OCI-LY7 (cell line): ENCODE measurements at regions not wholly inside any gene's neighbourhood (a gene's known extent, or its start where the extent isn't known, plus 50 kb on each side); places are given as distances from the start of the nearest gene placed in this dataset.

ENCODE experiments used
- BruUV-seq: library from RNA; stranded (reverse); fragments of 400-500 nt; replicated peaks from 2 replicates; lab custom pipeline; 2021; lab: Mats Ljungman, UMichigan
- CTCF ChIA-PET: fragments of 300-600 bp; sonication (Branson Sonifier 250); formaldehyde crosslinking; loops from one replicate; lab custom pipeline; 2022; ENCODE audit warnings: antibody characterized with exemption; ENCODE audit not compliant: unreplicated experiment; lab: Charles Lee
- POLR2A ChIA-PET: fragments of 300-600 bp; sonication (Branson Sonifier 250); formaldehyde crosslinking; loops from one replicate; lab custom pipeline; 2022; ENCODE audit warnings: antibody characterized with exemption; lab: Charles Lee
- DNase-seq: peaks from one replicate; pipeline ENCODE4 v3.0.0-alpha.2; 2015; ENCODE audit warnings: low spot score
- H2AFZ ChIP-seq: fragments of 200-600 bp; sonication (generic), shearing (Covaris generic); 2 replicates; pipeline ENCODE4 v1.6.1; 2014; ENCODE audit warnings: mild to moderate bottlenecking, antibody characterized with exemption, low read length, moderate library complexity
- H3K27ac ChIP-seq: fragments of 200-600 bp; sonication (generic); 2 replicates; pipeline ENCODE4 v1.5.1; 2014; ENCODE audit warnings: mixed run types, low read depth, mild to moderate bottlenecking, moderate library complexity, low read length, inconsistent platforms; ENCODE audit not compliant: poor library complexity, severe bottlenecking
- H3K36me3 ChIP-seq: fragments of 200-600 bp; sonication (generic); 2 replicates; pipeline ENCODE4 v1.6.1; 2014; ENCODE audit warnings: mild to moderate bottlenecking, antibody characterized with exemption, low read length, moderate library complexity, mixed read lengths; ENCODE audit not compliant: insufficient read depth
- H3K4me1 ChIP-seq: fragments of 200-600 bp; sonication (generic); 2 replicates; pipeline ENCODE4 v1.5.1; 2014; ENCODE audit warnings: mild to moderate bottlenecking, low read length; ENCODE audit not compliant: insufficient read depth, poor library complexity, severe bottlenecking
- H3K4me2 ChIP-seq: fragments of 200-600 bp; sonication (generic); 2 replicates; pipeline ENCODE4 v1.6.1; 2014; ENCODE audit warnings: mild to moderate bottlenecking, low read length
- H3K4me3 ChIP-seq: fragments of 200-600 bp; sonication (generic); 2 replicates; pipeline ENCODE4 v1.5.1; 2014; ENCODE audit warnings: mild to moderate bottlenecking, low read depth, low read length; ENCODE audit not compliant: poor library complexity, severe bottlenecking
- H3K79me2 ChIP-seq: fragments of 200-600 bp; sonication (generic); 2 replicates; pipeline ENCODE4 v1.6.1; 2016; ENCODE audit warnings: low read depth, mild to moderate bottlenecking, low read length, moderate library complexity, mixed read lengths; ENCODE audit not compliant: insufficient read depth
- H3K9me2 ChIP-seq: fragments of 200-600 bp; sonication (generic); 2 replicates; pipeline ENCODE4 v1.6.1; 2016; ENCODE audit warnings: mild to moderate bottlenecking, low read length, mixed read lengths; ENCODE audit not compliant: insufficient read depth
- H3K9me3 ChIP-seq: fragments of 200-600 bp; sonication (generic); 2 replicates; pipeline ENCODE4 v1.6.1; 2014; ENCODE audit warnings: mild to moderate bottlenecking, mixed run types, low read length, mixed read lengths
- H4K20me1 ChIP-seq: fragments of 200-600 bp; sonication (generic); 2 replicates; pipeline ENCODE4 v1.6.1; 2014; ENCODE audit warnings: mild to moderate bottlenecking, antibody characterized with exemption, low read length, moderate library complexity, mixed read lengths; ENCODE audit not compliant: insufficient read depth
- EZH2phosphoT487 ChIP-seq: fragments of 200-600 bp; sonication (generic); IDR thresholded peaks from 2 replicates; pipeline ENCODE4 v1.6.1; 2018; ENCODE audit warnings: low read depth, borderline replicate concordance, mild to moderate bottlenecking, mixed run types, antibody characterized with exemption, low read length, moderate library complexity, mixed read lengths
- intact Hi-C: fragments of 100-400 bp; cut with micrococcal nuclease; formaldehyde crosslinking; loops from one replicate; pipeline ENCODE4 v1.10.0; 2022; ENCODE audit not compliant: unreplicated experiment
- TF ChIP-seq, protein P1 (sequence below): fragments of 200-600 bp; sonication (generic); conservative IDR thresholded peaks from 2 replicates; pipeline ENCODE4 v1.5.1; 2014; ENCODE audit warnings: mild to moderate bottlenecking, antibody characterized with exemption, low read length, moderate library complexity, mixed read lengths

- H3K79me2 ChIP-seq: no peaks in the 10 kb centered on the region
- H3K9me3 ChIP-seq: no peaks in the 10 kb centered on the region
- no peaks in the 10 kb centered on the region for H3K36me3 ChIP-seq
- no peaks in the 10 kb centered on the region for H3K4me1 ChIP-seq
- BruUV-seq: no TSS peak
- H3K27ac ChIP-seq: no peak overlapping the region
- no peak for DNase-seq
- H3K4me3 ChIP-seq: no peak overlapping the region
- TF ChIP-seq, protein P1, sequence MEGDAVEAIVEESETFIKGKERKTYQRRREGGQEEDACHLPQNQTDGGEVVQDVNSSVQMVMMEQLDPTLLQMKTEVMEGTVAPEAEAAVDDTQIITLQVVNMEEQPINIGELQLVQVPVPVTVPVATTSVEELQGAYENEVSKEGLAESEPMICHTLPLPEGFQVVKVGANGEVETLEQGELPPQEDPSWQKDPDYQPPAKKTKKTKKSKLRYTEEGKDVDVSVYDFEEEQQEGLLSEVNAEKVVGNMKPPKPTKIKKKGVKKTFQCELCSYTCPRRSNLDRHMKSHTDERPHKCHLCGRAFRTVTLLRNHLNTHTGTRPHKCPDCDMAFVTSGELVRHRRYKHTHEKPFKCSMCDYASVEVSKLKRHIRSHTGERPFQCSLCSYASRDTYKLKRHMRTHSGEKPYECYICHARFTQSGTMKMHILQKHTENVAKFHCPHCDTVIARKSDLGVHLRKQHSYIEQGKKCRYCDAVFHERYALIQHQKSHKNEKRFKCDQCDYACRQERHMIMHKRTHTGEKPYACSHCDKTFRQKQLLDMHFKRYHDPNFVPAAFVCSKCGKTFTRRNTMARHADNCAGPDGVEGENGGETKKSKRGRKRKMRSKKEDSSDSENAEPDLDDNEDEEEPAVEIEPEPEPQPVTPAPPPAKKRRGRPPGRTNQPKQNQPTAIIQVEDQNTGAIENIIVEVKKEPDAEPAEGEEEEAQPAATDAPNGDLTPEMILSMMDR: no peak
- TF ChIP-seq EZH2phosphoT487: no peak
- no peaks in the 10 kb centered on the region for H3K9me2 ChIP-seq
- no peak overlapping the region for H2AFZ ChIP-seq
- ChIA-PET POLR2A (no interaction called here), CTCF (no interaction called here)
- no peak overlapping the region for H3K4me2 ChIP-seq
- intact Hi-C loops: no loop called here
- no peaks in the 10 kb centered on the region for H4K20me1 ChIP-seq
These were observed 137.9 kb upstream of the HS3ST4 start for GRCh38 chr16:25553711-25554436.

DNA sequence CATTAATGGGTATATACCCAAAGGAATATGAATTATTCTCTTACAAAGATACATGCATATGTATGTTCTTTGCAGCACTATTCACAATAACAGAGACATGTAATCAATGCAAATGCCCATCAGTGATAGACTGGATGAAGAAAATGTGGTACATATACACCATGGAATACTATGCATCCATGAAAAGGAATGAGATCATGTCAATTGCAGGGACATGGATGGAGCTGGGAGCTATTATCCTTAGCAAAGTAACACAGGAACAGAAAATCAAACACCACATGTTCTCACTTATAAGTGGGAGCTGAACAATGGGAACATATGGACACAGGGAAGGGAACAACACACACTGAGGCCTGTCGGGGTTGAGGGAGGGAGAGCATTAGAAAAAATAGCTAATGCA is 141.1 kb upstream of the HS3ST4 start:
- H3K27ac ChIP-seq: no peak overlapping the region
- no peak overlapping the region for H2AFZ ChIP-seq
- no peaks in the 10 kb centered on the region for H3K4me1 ChIP-seq
- ChIA-PET CTCF (no interaction called here), POLR2A (interaction anchor here (0.5 kb wide), 1 partner anchor 16 kb away, joined by 3 read pairs; no protein-coding TSS in a partner anchor)
- no TSS peak for BruUV-seq
- H3K79me2 ChIP-seq: no peaks in the 10 kb centered on the region
- no peak for TF ChIP-seq EZH2phosphoT487
- TF ChIP-seq, protein P1: no peak
- no peaks in the 10 kb centered on the region for H4K20me1 ChIP-seq
- H3K4me3 ChIP-seq: no peak overlapping the region
- H3K9me2 ChIP-seq: no peaks in the 10 kb centered on the region
- H3K4me2 ChIP-seq: no peak overlapping the region
- intact Hi-C loops: no loop called here
- no peaks in the 10 kb centered on the region for H3K9me3 ChIP-seq
- H3K36me3 ChIP-seq: no peaks in the 10 kb centered on the region
- no peak for DNase-seq

- TF ChIP-seq EZH2phosphoT487: no peak
- TF ChIP-seq, protein P1: no peak
- no peak overlapping the region for H3K4me2 ChIP-seq
- BruUV-seq: no TSS peak
- H2AFZ ChIP-seq: no peak overlapping the region
- H3K79me2 ChIP-seq: no peaks in the 10 kb centered on the region
- no peaks in the 10 kb centered on the region for H4K20me1 ChIP-seq
- no peaks in the 10 kb centered on the region for H3K36me3 ChIP-seq
- intact Hi-C loops: no loop called here
- CTCF ChIA-PET: no interaction called here
- DNase-seq: no peak
- H3K4me1 ChIP-seq: no peaks in the 10 kb centered on the region
- no peaks in the 10 kb centered on the region for H3K9me2 ChIP-seq
- no peak overlapping the region for H3K27ac ChIP-seq
- no peak overlapping the region for H3K4me3 ChIP-seq
- no peaks in the 10 kb centered on the region for H3K9me3 ChIP-seq
- POLR2A ChIA-PET: no interaction called here
These were observed 145.0 kb upstream of the HS3ST4 start for GRCh38 chr16:25546791-25547190.
